Activated CD4-positive, alpha-beta T cell treated with anti-CD3 and anti-CD28 coated beads, Interleukin-2, Interleukin-6, amounts not matched to agents 100 ng/mL and 50 ng/mL, durations not matched to agents 16 hours and 8 hours (primary cell): ENCODE measurements at regions not wholly inside any gene's neighbourhood (a gene's known extent, or its start where the extent isn't known, plus 50 kb on each side); places are given as distances from the start of the nearest gene placed in this dataset.
A peak's percentile ranks its signal among the peaks of the same experiment; 100 is the strongest.
"Not testable (repeated sequence)": the region's sequence is repeated elsewhere in the genome, so short reads cannot be mapped to it uniquely, and the experiment has no call there.

Source experiments
- DNase-seq: peaks from one replicate; pipeline ENCODE4 v3.0.0-alpha.2; 2020

DNA sequence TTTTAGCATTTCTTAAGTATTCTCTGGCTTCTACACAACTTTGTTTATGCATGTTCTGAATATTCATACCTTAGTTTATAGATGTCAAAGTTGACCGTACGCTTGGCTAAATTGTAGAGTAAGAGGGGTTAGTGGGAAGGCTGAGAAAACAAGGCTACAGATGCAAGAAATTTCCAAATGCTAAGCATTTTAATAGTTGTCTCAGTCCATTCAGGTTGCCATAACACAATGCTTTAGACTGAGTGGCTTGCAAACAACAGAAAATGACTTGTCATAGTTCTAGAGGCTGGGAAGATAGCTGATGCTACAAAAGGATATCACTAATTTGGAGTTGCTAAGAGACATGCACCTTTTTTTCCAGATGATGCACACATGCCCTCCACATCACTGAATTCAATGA is 53.0 kb upstream of the C1QTNF3 start:
- DNase-seq: not testable (repeated sequence)

GRCh38 chr5:34099891-34100290 is 56.9 kb upstream of the C1QTNF3 start:
- DNase-seq: not testable (repeated sequence)

- DNase-seq: not testable (repeated sequence)
These were observed 58.6 kb upstream of the C1QTNF3 start for GRCh38 chr5:34101567-34101966.

DNA sequence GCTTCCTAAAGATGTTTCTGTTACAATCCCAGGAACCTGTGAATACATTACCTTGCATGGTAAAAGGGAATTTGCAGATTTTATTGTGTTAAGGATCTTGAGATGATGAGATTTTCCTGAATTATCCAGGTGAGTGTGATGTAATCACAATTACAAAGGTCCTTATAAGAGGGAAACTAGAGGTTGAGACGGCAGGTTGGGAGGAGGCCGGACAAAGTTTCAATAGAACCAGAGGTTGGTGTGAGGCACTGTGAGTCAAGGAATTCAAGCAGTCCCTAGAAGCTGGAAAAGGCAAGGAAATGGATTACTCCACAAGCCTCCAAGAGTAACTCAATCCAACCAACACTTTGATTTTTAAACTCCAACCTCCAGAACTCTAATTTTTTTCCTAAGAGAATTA is 65.9 kb upstream of the C1QTNF3 start:
- DNase-seq: not testable (repeated sequence)

GRCh38 chr5:34124280-34124679 is 81.3 kb upstream of the C1QTNF3 start:
- DNase-seq: not testable (repeated sequence)

DNA sequence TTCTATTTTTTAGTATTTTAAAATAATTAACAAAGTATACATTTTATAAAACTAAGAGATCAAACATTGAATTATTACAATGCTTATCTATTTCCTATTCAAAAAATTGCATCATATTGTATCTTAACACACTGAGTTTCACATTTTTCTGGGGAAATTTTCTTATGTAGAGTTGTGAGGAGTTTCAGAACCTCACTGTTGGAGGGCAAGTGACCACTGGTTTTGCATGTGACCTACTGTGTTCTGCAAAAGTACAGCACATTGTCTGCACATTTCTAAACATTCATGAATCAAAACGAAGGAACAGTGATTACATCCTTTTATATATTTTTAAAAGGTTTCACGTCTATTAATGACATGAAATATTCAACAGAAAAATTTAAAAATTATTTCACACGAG is 82.3 kb upstream of the C1QTNF3 start:
- not testable (repeated sequence) for DNase-seq

DNA sequence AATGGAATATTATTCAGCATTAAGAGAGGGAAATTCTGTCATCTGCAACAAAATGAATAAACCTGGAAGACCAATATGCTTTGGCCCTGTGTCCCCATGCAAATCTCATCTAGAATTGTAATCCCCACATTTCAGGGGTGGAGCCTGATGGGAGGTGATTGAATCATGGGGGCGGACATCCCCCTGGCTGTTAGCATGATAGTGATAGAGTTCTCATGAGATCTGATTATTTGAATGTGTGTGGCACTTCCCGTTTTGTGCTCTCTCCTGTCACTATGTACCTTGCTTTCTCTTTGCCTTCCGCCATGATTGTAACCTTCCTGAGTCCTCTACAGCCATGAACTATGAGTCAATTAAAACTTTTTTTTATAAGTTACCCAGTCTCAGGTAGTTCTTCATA is 83.7 kb upstream of the C1QTNF3 start:
- not testable (repeated sequence) for DNase-seq

GRCh38 chr5:34127818-34128217 is 84.8 kb upstream of the C1QTNF3 start:
- DNase-seq: not testable (repeated sequence)

- DNase-seq: not testable (repeated sequence)
These were observed 85.9 kb upstream of the C1QTNF3 start for GRCh38 chr5:34128890-34129289.

DNA sequence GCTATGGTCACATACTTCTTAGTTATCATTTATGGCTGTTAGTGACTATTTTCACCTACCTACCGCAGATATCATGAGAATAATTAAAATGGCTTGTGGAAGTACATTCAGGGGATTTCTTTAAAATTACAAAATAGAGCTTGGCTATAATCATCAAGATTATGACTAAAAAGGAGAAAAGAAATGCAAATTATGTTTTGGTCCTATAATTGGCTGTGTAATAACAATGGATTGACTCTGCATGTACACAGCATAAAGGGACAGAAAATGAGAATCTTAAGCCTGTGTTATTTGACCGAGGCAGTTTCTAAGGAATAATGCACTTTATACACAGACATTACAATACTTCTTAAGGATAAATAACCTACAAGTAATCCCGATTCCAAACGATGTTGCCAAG is 112.0 kb upstream of the C1QTNF3 start:
- not testable (repeated sequence) for DNase-seq

DNA sequence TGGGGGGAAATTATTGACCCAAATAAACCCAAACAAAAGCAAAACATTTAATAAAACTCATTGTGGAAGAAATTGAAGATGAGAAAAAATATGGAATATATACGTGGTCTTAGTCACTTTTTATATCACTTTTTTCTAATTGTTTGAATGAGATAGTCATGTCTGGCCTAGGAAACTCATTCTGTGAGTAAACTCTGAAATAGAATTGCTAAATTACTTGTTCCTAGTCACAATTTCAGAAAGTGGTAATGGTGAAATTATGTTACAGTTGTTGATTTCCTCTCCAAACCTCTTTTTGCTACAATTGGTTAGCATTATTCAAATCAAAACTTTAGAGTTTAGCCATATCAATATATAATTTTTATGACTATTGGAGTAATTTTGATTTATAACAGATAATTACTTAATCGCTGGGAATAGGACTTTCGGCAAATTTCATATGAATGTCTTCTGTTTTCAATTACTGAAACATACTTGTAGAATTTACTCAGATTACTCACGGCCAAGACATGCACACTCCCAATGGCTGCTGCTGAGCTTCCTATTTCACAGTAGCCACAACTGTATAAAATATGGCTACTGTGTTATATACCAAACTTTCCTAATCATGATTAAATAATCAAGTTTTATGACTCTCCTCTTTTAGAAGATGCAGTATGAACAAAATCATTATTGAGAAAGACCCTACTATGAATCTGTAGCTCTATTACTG is 113.8 kb upstream of the C1QTNF3 start:
- DNase-seq: peak; percentile 57

- DNase-seq: not testable (repeated sequence)
These were observed 117.9 kb upstream of the C1QTNF3 start for GRCh38 chr5:34160904-34161303.

- DNase-seq: not testable (repeated sequence)
These were observed 128.4 kb upstream of the C1QTNF3 start for GRCh38 chr5:34171398-34171797.

DNA sequence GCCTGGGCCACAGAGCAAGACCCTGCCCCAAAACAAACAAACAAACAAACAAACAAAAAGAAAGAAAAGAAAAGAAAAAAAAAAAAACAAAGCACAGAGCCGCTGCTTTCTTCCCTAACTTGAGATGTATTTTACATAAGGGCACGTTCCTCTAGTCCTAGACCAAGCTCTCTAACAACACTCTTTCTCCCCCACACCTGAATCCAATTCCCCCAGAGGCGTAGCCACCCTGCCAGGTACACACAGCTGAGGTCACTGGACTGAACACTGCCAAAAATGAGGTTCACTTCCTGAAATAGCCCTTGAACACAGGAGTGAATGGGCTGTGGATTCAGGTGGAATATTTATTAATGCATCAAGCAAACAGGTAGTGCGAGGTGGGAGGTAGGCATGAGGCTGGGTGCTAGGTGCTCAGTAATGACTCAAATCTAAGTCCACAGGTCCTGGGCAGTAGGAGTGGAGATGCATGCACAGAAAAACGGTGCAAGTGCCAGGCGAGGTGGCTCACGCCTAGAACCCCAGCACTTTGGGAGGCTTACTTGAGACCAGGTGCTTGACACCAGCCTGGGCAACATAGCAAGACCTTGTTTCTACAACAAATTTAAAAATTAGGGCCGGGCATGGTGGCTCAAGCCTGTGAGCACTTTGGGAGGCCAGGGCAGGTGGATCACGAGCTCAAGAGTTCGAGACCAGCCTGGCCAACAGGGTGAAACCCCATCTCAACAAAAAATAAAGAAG is 136.6 kb upstream of the C1QTNF3 start:
- not testable (repeated sequence) for DNase-seq

- not testable (repeated sequence) for DNase-seq
These were observed 137.2 kb upstream of the C1QTNF3 start for GRCh38 chr5:34180225-34180624.

DNA sequence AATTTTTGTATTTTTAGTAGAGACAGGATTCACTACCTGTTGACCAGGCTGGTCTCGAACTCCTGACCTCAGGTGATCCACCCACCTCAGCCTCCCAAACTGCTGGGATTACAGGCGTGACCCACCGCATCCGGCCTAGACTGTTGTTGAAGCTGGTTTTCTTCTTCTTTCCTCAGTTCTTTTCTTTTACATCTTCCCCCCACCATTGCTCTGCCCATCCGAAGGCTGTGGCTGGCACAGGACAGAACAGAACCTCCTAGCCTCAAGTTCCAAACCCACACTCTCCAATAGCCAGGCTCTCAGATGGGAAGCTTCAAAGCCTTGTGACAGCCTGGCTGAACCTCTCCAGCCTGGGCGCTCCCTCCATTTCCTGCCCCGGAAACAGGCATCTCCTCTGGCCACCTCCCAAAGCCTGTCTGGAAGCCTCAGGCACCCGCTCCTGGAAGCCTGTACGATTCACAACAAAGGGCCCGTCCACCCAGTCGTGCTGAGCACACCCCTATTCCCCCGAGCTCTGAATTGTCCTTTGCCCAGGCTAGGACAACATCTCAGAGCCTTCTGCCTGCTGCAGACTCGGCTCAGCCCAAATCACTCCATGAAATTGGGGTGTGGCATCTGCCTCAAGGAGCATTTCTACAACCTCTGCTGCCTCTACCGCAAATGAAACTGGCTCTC is 138.1 kb upstream of the C1QTNF3 start:
- DNase-seq: not testable (repeated sequence)

- not testable (repeated sequence) for DNase-seq
These were observed 142.0 kb upstream of the C1QTNF3 start for GRCh38 chr5:34185005-34185404.

DNA sequence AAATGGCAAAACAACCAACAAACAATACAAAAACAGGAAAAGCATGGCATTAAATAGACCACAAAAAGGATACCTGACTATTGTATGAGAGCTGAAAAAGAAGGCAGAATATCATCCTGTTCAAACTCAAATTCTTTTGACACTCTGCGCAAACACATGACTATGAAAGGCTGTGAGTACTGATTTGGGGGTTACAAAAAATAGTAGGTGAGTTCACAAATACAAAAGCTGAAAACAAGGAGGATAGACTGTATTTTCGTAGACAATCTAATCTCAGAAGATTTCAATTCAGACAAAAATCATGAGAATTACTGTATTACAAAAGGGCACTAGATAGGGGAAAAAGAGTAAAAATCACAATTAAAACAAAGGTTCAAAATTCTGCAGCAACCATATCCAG is 142.6 kb upstream of the C1QTNF3 start:
- not testable (repeated sequence) for DNase-seq

GRCh38 chr5:34186108-34186507 is 143.1 kb upstream of the C1QTNF3 start:
- DNase-seq: not testable (repeated sequence)

DNA sequence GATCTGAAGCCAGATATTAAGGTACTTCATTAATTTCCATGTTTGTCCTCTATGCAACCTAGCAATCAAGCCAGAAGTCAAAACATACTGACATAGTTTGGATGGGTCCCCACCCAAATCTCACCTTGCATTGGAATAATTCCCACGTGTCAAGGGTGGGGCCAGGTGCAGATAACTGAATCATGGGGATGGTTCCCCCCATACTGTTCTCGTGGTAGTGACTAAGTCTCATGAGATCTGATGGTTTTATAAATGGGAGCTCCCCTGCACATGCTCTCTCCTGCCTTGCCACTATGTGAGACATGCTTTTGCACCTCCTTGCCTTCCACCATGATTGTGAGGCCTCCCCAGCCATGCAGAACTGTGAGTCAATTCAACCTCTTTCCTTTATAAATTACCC is 143.9 kb upstream of the C1QTNF3 start:
- not testable (repeated sequence) for DNase-seq

- not testable (repeated sequence) for DNase-seq
These were observed 144.4 kb upstream of the C1QTNF3 start for GRCh38 chr5:34187441-34187840.

GRCh38 chr5:34188001-34188822 is 145.2 kb upstream of the C1QTNF3 start:
- DNase-seq: peak; percentile 76

DNA sequence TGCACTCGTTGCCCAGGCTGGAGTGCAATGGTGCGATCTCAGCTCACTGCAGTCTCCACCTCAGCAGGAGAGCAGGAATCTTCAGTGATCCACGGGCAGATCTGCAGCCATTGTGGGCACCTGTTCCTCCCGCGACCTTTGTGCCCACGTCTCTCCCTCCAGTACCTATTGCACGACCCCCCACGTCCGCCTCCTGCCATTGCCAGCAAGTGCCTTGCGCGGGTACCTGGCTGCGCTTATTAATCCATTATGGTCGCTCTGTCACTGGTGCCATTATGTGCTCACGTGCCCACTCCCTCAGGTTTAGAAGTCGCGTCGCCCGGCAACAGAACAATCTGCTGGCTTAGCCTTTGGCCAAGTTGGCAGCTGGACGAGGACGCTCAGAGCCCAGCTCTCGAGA is 146.2 kb upstream of the C1QTNF3 start:
- not testable (repeated sequence) for DNase-seq
